ENCODE measurements at regions not wholly inside any gene's neighbourhood (a gene's known extent, or its start where the extent isn't known, plus 50 kb on each side); places are given as distances from the start of the nearest gene placed in this dataset.

GRCh38 chr9:31104249-31104648 lies 1280.2 kb upstream of the ACO1 start:
- FAIRE-seq (no peak), DNase-seq (ENCODE audit: low spot score) (no peak), ATAC-seq (no peak)
- BruUV-seq (replicated peaks) = no TSS peak
- no peaks in the 10 kb centered on the region for H3K27me3 ChIP-seq (ENCODE audit: control insufficient read depth in 1 of 2, insufficient read depth in 2 of 2, low read length in 2 of 2)
- ChIA-PET CTCF (ENCODE audit: low intra/inter-chr PET ratio, low total read pairs) (no interaction called here), POLR2A (no interaction called here)
- no peaks in the 10 kb centered on the region for H3K4me1 ChIP-seq (ENCODE audit: insufficient read depth, low read length)
- TF ChIP-seq MEF2D (CRISPR knock-in tag; IDR thresholded peaks at IDR 0.05) = no peak
- no peak for TF ChIP-seq GATA4 (IDR thresholded peaks at IDR 0.05; ENCODE audit: borderline replicate concordance, low read depth)
- TF ChIP-seq CENPBD1 (CRISPR knock-in tag; IDR thresholded peaks at IDR 0.05; ENCODE audit: borderline replicate concordance, low read depth) = no peak
- peak; percentile 80 to 86 for TF ChIP-seq MAFK (conservative IDR thresholded peaks at IDR 0.05 in 1 of 2, IDR thresholded peaks at IDR 0.05 in 1 of 2; ENCODE audit: low read length in 2 of 2)
- TF ChIP-seq MAFG (CRISPR knock-in tag; IDR thresholded peaks at IDR 0.05) = no peak
- no peak for TF ChIP-seq KDM5A (IDR thresholded peaks at IDR 0.05; ENCODE audit: borderline replicate concordance, low read length)
- no peak for TF ChIP-seq ZBTB2 (CRISPR knock-in tag; IDR thresholded peaks at IDR 0.05; ENCODE audit: low read depth)
- TF ChIP-seq MAFF (IDR thresholded peaks at IDR 0.05; ENCODE audit: low read depth, low read length) = peak; percentile 85
- no peak for TF ChIP-seq RFX1 (IDR thresholded peaks at IDR 0.05)
- no peak overlapping the region for H3K9ac ChIP-seq (ENCODE audit: insufficient read depth, low read depth, low read length)
- H3K9me3 ChIP-seq (ENCODE audit: low read length) = no peaks in the 10 kb centered on the region
- intact Hi-C loops (cut with micrococcal nuclease; ENCODE audit: unreplicated experiment) = no loop called here
- no peak overlapping the region for H3K27ac ChIP-seq (ENCODE audit: extremely low read length, insufficient read depth, low read length)
- in situ Hi-C loops (cut with HindIII; ENCODE audit: extremely low pct_ligation_motif_present, low pct_unique_long_range_greater_than_20kb) = loop anchor here (25.0 kb wide), 1 partner anchor 683 kb away; no protein-coding TSS in a partner anchor
- H3K4me2 ChIP-seq (ENCODE audit: low read depth, low read length) = no peak overlapping the region
- H2AFZ ChIP-seq (ENCODE audit: low read length) = no peak overlapping the region
- no peaks in the 10 kb centered on the region for H3K36me3 ChIP-seq (replicated peaks in 1 of 2; ENCODE audit: control insufficient read depth in 1 of 2, insufficient read depth in 2 of 2, low read length in 2 of 2)
- H3K79me2 ChIP-seq (ENCODE audit: insufficient read depth, low read length) = no peaks in the 10 kb centered on the region
- H3K4me3 ChIP-seq (replicated peaks in 1 of 3; ENCODE audit: insufficient read depth in 1 of 3, low read depth in 2 of 3, low read length in 3 of 3) = no peak overlapping the region
- H4K20me1 ChIP-seq (ENCODE audit: insufficient read depth, low read length) = no peaks in the 10 kb centered on the region
- 3% methylated on average over 2 of the region's 4 CpGs for WGBS (ENCODE audit: low lambda C conversion rate)
